ENCODE measurements at regions not wholly inside any gene's neighbourhood (a gene's known extent, or its start where the extent isn't known, plus 50 kb on each side); places are given as distances from the start of the nearest gene placed in this dataset.
"Not testable (repeated sequence)": the region's sequence is repeated elsewhere in the genome, so short reads cannot be mapped to it uniquely, and the experiment has no call there.

GRCh38 chr15:91408476-91409076 lies 308.5 kb downstream of the SV2B start:
- DNase-seq, result peak; percentile 33
- Histone ChIP-seq H3K4me3 (ENCODE audit: low read depth, low read length) (peak overlapping the region; percentile 35), H3K9me3 (no peaks in the 10 kb centered on the region)

GRCh38 chr15:91409387-91409786 lies 309.3 kb downstream of the SV2B start:
- no peaks in the 10 kb centered on the region for H3K9me3 ChIP-seq
- DNase-seq, result no peak
- no peak for TF ChIP-seq CTCF (IDR thresholded peaks at IDR 0.05; ENCODE audit: low read depth, low read length)
- no peaks in the 10 kb centered on the region for H3K27me3 ChIP-seq
- no peaks in the 10 kb centered on the region for H3K36me3 ChIP-seq
- H3K4me3 ChIP-seq (ENCODE audit: low read depth, low read length), result no peak overlapping the region
- H3K4me1 ChIP-seq, result peaks cover 12% of the 10 kb centered on the region

More at GRCh38 chr15:91408476-91409076, 308.5 kb downstream of the SV2B start:
- Histone ChIP-seq H3K4me1 (peaks cover 12% of the 10 kb centered on the region), H3K27me3 (no peaks in the 10 kb centered on the region), H3K36me3 (no peaks in the 10 kb centered on the region)
- no peak for TF ChIP-seq CTCF (IDR thresholded peaks at IDR 0.05; ENCODE audit: low read depth, low read length)

DNA sequence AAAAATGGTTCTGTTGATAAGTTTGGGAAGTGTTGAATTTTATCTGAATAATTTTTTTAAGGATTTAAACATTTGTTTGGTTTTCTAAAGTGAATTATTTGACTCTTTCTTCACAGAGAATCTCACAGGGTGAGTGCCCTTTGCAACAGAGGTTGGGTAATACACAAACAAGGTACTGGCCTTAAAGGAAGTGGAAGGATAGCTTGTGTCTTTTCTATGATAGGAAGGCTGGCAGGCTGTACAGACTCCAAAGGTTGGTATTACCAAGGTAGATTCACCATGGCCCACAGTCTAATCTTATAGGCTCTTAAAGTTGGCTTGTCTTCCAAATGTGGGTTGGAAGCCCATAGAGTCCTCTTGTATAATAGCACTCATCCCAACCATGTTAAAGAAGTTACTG lies 311.5 kb downstream of the SV2B start:
- H3K4me3 ChIP-seq (ENCODE audit: low read depth, low read length), result no peak overlapping the region
- H3K9me3 ChIP-seq, result no peaks in the 10 kb centered on the region
- no peak for TF ChIP-seq CTCF (IDR thresholded peaks at IDR 0.05; ENCODE audit: low read depth, low read length)
- DNase-seq, result no peak
- H3K27me3 ChIP-seq, result no peaks in the 10 kb centered on the region
- H3K36me3 ChIP-seq, result no peaks in the 10 kb centered on the region
- H3K4me1 ChIP-seq, result peaks cover 12% of the 10 kb centered on the region

DNA sequence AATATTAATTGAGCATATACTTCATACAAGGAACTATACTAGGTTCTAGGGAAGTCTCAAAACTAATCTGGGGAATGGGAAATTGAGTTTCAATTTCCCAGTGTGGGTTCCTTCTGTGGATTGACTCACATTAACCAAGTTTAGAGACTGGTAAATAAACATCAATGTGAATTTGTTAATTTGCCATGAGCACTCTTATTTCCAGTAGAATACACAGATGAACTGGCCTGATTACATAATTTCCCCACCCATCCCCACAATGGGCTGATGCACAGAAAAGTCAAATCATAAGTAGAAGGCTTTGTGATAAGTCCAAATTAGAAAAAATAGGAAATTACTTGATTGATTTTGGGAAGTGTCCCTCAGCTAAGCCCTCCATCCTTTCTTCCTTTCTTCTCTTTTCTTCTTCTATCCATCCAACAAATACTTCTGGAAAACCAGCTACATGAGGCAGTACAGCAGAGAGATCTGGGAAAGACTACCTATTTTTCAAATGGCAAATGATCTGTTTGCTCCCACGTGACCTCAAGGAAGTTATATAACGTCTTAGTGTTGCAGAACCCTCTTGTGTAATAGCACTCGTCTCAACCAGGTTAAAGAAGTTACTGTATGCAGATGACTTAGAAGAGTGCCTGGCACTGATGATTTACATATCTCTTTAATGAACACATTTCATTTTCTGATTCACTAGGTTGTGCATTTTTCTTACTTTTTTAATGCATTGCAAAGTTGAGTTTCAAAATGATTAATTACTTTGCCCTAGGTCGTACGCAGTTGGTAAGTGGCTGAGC lies 312.3 kb downstream of the SV2B start:
- Histone ChIP-seq H3K9me3 (no peaks in the 10 kb centered on the region), H3K4me1 (peaks cover 10% of the 10 kb centered on the region), H3K27me3 (no peaks in the 10 kb centered on the region), H3K4me3 (ENCODE audit: low read depth, low read length) (no peak overlapping the region), H3K36me3 (no peaks in the 10 kb centered on the region)
- no peak for DNase-seq
- no peak for TF ChIP-seq CTCF (IDR thresholded peaks at IDR 0.05; ENCODE audit: low read depth, low read length)

DNA sequence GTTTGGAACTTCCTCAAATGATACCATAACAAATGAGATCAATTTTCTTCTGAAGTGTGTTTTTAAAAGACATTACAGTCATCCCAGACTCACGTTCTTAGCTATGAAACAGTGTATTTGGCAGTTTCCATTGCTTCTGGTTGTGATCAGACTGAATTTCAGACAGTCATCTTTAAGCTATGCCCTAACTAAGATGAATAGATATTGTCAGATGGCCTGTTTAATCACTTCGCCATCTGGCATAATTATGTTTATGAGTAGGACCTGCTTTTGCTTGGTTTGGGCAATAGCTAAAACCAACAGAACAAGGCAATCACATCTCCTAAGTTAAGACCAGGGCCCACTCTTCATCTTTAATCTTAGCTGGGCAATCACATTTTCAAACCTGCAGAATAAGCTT lies 313.1 kb downstream of the SV2B start:
- no peaks in the 10 kb centered on the region for H3K27me3 ChIP-seq
- H3K9me3 ChIP-seq, result no peaks in the 10 kb centered on the region
- DNase-seq, result no peak
- H3K36me3 ChIP-seq, result no peaks in the 10 kb centered on the region
- H3K4me3 ChIP-seq (ENCODE audit: low read depth, low read length), result no peak overlapping the region
- peaks cover 9% of the 10 kb centered on the region for H3K4me1 ChIP-seq
- TF ChIP-seq CTCF (IDR thresholded peaks at IDR 0.05; ENCODE audit: low read depth, low read length), result no peak

DNA sequence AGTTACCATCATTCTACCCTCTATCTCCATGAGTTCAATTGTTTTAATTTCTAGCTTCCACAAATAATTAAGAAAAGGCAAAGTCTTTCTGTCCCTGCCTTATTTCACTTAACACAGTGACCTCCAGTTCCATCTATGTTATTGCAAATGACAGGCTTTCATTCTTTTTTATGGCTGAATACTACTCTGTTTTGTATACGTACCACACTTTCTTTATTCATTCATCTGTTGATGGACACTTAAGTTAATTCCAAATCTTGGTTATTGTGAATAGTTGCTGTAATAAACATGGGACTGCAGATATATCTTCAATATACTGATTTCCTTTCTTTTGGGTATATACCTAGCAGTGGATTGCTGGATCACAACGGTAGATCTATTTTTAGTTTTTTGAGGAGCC lies 314.1 kb downstream of the SV2B start:
- TF ChIP-seq CTCF (IDR thresholded peaks at IDR 0.05; ENCODE audit: low read depth, low read length), result no peak
- H3K4me1 ChIP-seq, result peaks cover 9% of the 10 kb centered on the region
- H3K27me3 ChIP-seq, result no peaks in the 10 kb centered on the region
- no peaks in the 10 kb centered on the region for H3K36me3 ChIP-seq
- no peak overlapping the region for H3K4me3 ChIP-seq (ENCODE audit: low read depth, low read length)
- DNase-seq, result no peak
- H3K9me3 ChIP-seq, result no peaks in the 10 kb centered on the region

DNA sequence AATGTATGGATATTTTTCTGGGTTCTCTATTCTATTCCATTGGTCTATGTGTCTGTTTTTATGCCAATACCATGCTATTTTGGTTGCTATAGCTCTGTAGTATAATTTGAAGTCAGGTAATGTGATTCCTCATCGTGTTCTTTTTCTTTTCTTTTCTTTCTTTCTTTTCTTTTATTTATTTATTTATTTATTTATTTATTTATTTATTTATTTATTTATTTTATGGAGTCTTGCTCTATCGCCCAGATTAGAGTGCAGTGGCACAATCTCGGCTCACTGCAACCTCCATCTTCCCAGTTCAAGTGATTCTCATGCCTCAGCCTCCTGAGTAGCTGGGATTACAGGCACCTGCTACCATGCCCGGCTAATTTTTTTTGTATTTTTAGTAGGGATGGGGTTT lies 315.2 kb downstream of the SV2B start:
- DNase-seq; H3K36me3 ChIP-seq; H3K9me3 ChIP-seq; H3K4me3 ChIP-seq (ENCODE audit: low read depth, low read length); H3K27me3 ChIP-seq; H3K4me1 ChIP-seq: not testable (repeated sequence)
